Activated naive CD8-positive, alpha-beta T cell treated with anti-CD3 and anti-CD28 coated beads, Interleukin-2, amount 50 U/mL, for 24 hours (primary cell): ENCODE measurements at regions not wholly inside any gene's neighbourhood (a gene's known extent, or its start where the extent isn't known, plus 50 kb on each side); places are given as distances from the start of the nearest gene placed in this dataset.

ENCODE experiments used
- ATAC-seq: fragments of 150-1000 bp; cut with Tn5 transposase; one replicate; pipeline ENCODE4 v1.10.0; 2021
- DNase-seq: peaks from one replicate; pipeline ENCODE4 v3.0.0; 2021
- H3K27ac Mint-ChIP-seq: one replicate; pipeline ENCODE4 v1.8.0; 2021; ENCODE audit warnings: mild to moderate bottlenecking, mixed read lengths
- H3K27me3 Mint-ChIP-seq: one replicate; pipeline ENCODE4 v1.8.0; 2021; ENCODE audit warnings: mixed read lengths
- H3K36me3 Mint-ChIP-seq: one replicate; pipeline ENCODE4 v1.8.0; 2021; ENCODE audit warnings: low read depth, mixed read lengths
- H3K4me1 Mint-ChIP-seq: one replicate; pipeline ENCODE4 v1.8.0; 2021; ENCODE audit warnings: mixed read lengths
- H3K4me3 Mint-ChIP-seq: one replicate; pipeline ENCODE4 v1.8.0; 2021; ENCODE audit warnings: mild to moderate bottlenecking, moderate library complexity, mixed read lengths
- H3K9me3 Mint-ChIP-seq: one replicate; pipeline ENCODE4 v1.8.0; 2021; ENCODE audit warnings: mixed read lengths

- DNase-seq (no peak), ATAC-seq (no peak)
- peaks cover 12% of the 10 kb centered on the region for H3K27me3 Mint-ChIP-seq
- no peak overlapping the region for H3K4me3 Mint-ChIP-seq
- no peaks in the 10 kb centered on the region for H3K36me3 Mint-ChIP-seq
- peaks cover 5% of the 10 kb centered on the region for H3K9me3 Mint-ChIP-seq
- no peaks in the 10 kb centered on the region for H3K4me1 Mint-ChIP-seq
- H3K27ac Mint-ChIP-seq: no peak overlapping the region
Measured at GRCh38 chr14:23694949-23695663, 58.9 kb downstream of the DHRS2 start.

GRCh38 chr14:23695664-23695999 is 59.5 kb downstream of the DHRS2 start:
- no peak overlapping the region for H3K27ac Mint-ChIP-seq
- DNase-seq (no peak), ATAC-seq (no peak)
- no peak overlapping the region for H3K4me3 Mint-ChIP-seq
- H3K9me3 Mint-ChIP-seq: peaks cover 4% of the 10 kb centered on the region
- H3K36me3 Mint-ChIP-seq: no peaks in the 10 kb centered on the region
- peaks cover 12% of the 10 kb centered on the region for H3K27me3 Mint-ChIP-seq
- no peaks in the 10 kb centered on the region for H3K4me1 Mint-ChIP-seq

- H3K27ac Mint-ChIP-seq: no peak overlapping the region
- no peaks in the 10 kb centered on the region for H3K9me3 Mint-ChIP-seq
- no peaks in the 10 kb centered on the region for H3K4me1 Mint-ChIP-seq
- H3K4me3 Mint-ChIP-seq: no peak overlapping the region
- no peaks in the 10 kb centered on the region for H3K36me3 Mint-ChIP-seq
- ATAC-seq: no peak
- peaks cover 5% of the 10 kb centered on the region for H3K27me3 Mint-ChIP-seq
- no peak for DNase-seq
Measured at GRCh38 chr14:23696701-23697239, 60.6 kb downstream of the DHRS2 start.

DNA sequence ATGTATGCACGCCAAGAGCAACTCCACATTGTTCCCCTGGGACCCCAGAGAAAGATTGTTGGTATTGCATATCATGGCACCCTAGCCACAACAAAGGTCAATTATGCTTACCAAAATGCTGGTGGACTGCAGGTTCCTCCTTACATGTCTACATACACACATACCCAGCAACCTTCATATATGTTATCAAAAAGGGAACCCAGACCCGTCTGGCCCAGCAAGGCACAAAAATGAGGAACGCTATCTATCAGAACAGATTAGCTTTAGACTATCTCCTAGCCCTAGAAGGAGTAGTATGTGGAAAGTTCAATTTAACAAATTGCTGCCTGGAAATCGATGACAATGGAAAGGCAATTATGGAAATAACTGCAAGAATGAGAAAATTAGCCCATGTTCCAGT is 61.5 kb downstream of the DHRS2 start:
- no peak overlapping the region for H3K27ac Mint-ChIP-seq
- H3K4me1 Mint-ChIP-seq: no peaks in the 10 kb centered on the region
- H3K9me3 Mint-ChIP-seq: peaks cover under 1% of the 10 kb centered on the region
- H3K36me3 Mint-ChIP-seq: no peaks in the 10 kb centered on the region
- no peak overlapping the region for H3K4me3 Mint-ChIP-seq
- peaks cover 6% of the 10 kb centered on the region for H3K27me3 Mint-ChIP-seq
- no peak for ATAC-seq
- DNase-seq: no peak

GRCh38 chr14:23702656-23703426 is 66.7 kb downstream of the DHRS2 start:
- ATAC-seq (no peak), DNase-seq (no peak)
- H3K4me1 Mint-ChIP-seq: no peaks in the 10 kb centered on the region
- peaks cover 11% of the 10 kb centered on the region for H3K9me3 Mint-ChIP-seq
- no peaks in the 10 kb centered on the region for H3K36me3 Mint-ChIP-seq
- H3K4me3 Mint-ChIP-seq: no peak overlapping the region
- peaks cover 7% of the 10 kb centered on the region for H3K27me3 Mint-ChIP-seq
- no peak overlapping the region for H3K27ac Mint-ChIP-seq

GRCh38 chr14:23704890-23705289 is 68.7 kb downstream of the DHRS2 start:
- Mint-ChIP-seq H3K4me1 (no peaks in the 10 kb centered on the region), H3K4me3 (no peak overlapping the region), H3K27me3 (peaks cover 6% of the 10 kb centered on the region), H3K9me3 (peaks cover 11% of the 10 kb centered on the region), H3K36me3 (no peaks in the 10 kb centered on the region), H3K27ac (no peak overlapping the region)
- DNase-seq (no peak), ATAC-seq (no peak)

- H3K4me3 Mint-ChIP-seq: no peak overlapping the region
- peaks cover 6% of the 10 kb centered on the region for H3K27me3 Mint-ChIP-seq
- H3K9me3 Mint-ChIP-seq: peaks cover 11% of the 10 kb centered on the region
- ATAC-seq (no peak), DNase-seq (no peak)
- H3K4me1 Mint-ChIP-seq: no peaks in the 10 kb centered on the region
- no peaks in the 10 kb centered on the region for H3K36me3 Mint-ChIP-seq
- no peak overlapping the region for H3K27ac Mint-ChIP-seq
Measured at GRCh38 chr14:23707415-23707814, 71.3 kb downstream of the DHRS2 start.

GRCh38 chr14:23708343-23708742 is 72.2 kb downstream of the DHRS2 start:
- H3K27ac Mint-ChIP-seq: no peak overlapping the region
- H3K4me3 Mint-ChIP-seq: no peak overlapping the region
- DNase-seq (no peak), ATAC-seq (no peak)
- H3K27me3 Mint-ChIP-seq: peaks cover 3% of the 10 kb centered on the region
- no peaks in the 10 kb centered on the region for H3K4me1 Mint-ChIP-seq
- no peaks in the 10 kb centered on the region for H3K36me3 Mint-ChIP-seq
- H3K9me3 Mint-ChIP-seq: peaks cover 4% of the 10 kb centered on the region

DNA sequence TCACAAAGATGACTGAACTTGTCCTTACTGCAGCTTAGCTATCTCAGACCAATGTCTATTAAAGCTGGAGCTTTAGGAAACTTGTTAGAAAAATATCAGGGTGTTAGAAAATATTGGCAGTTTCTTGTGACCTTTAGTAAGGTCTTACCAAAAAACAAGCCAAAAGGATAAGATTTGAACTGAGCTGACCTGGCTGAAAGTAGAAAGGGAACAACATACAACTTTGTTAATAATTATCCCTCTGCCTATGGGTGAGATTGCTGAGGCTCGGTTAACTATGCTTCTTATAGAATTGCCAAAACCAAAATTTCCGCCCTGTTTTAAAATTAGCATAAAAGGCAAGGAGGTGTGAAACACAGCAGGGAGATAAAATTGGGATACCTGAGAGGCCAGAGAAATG is 73.8 kb downstream of the DHRS2 start:
- Mint-ChIP-seq H3K27me3 (peaks cover 3% of the 10 kb centered on the region), H3K4me3 (no peak overlapping the region), H3K36me3 (no peaks in the 10 kb centered on the region), H3K4me1 (no peaks in the 10 kb centered on the region), H3K9me3 (peaks cover 4% of the 10 kb centered on the region), H3K27ac (no peak overlapping the region)
- DNase-seq (no peak), ATAC-seq (no peak)

DNA sequence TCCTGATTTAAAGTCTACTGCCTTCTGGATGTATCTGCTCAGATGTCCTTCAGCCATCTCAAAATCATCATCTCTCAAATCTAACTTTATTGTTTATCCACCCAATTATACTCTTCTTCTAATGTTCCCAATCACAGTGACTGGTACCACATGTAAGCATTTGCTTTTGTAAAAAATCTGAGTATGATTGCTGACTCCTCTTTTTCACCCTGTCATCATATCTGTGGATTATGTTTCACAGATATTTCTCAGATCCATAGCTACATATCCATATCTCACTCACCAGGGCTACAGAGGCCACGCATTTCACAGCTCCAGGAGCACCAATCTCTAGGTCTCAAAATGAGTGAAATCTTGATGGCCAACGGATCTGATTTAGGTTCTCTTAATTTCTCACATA is 76.1 kb downstream of the DHRS2 start:
- peaks cover 3% of the 10 kb centered on the region for H3K27me3 Mint-ChIP-seq
- H3K27ac Mint-ChIP-seq: no peak overlapping the region
- no peak for ATAC-seq
- no peaks in the 10 kb centered on the region for H3K9me3 Mint-ChIP-seq
- no peak overlapping the region for H3K4me3 Mint-ChIP-seq
- no peak for DNase-seq
- no peaks in the 10 kb centered on the region for H3K4me1 Mint-ChIP-seq
- H3K36me3 Mint-ChIP-seq: no peaks in the 10 kb centered on the region

DNA sequence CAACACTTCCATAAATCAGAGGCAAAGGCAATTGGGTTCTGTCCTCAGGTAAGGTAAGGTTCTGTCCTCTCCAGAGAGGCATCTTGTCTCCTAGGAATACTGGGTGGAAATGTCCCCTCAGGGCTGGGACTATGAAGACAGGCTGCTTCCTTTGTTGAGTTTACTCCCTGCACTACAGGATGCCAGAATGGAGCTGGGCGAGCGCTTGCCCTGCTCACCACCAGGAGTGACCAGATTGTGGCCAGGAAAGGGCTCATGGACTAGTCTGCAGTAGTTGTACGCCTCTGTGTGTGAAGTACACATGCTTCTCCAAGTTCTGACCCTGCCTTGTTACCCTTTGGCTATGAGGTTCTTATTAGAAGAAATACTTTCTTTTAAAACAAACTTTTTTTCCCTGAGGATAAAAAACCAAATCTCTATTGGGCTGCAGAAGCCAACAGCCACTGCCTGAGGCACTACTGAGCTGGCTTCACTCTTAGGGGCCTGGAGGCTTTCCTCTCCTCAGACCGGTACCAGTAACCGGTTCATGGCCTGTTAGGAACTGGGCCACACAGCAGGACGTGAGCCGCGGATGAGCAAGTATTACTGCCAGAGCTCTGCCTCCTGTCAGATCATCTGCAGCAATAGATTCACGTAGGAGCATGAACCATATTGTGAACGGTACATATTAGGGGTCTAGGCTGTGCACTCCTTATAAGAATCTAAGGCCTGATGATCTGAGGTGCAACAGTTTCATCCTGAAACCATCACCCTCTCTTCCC is 83.2 kb downstream of the DHRS2 start:
- Mint-ChIP-seq H3K4me1 (no peaks in the 10 kb centered on the region), H3K27me3 (no peaks in the 10 kb centered on the region), H3K9me3 (no peaks in the 10 kb centered on the region), H3K4me3 (no peak overlapping the region), H3K27ac (no peak overlapping the region), H3K36me3 (no peaks in the 10 kb centered on the region)
- DNase-seq: no peak
- ATAC-seq: no peak

GRCh38 chr14:23722675-23723074 is 86.5 kb downstream of the DHRS2 start:
- no peak for DNase-seq
- Mint-ChIP-seq H3K4me1 (no peaks in the 10 kb centered on the region), H3K9me3 (no peaks in the 10 kb centered on the region), H3K27ac (no peak overlapping the region), H3K36me3 (no peaks in the 10 kb centered on the region), H3K27me3 (no peaks in the 10 kb centered on the region), H3K4me3 (no peak overlapping the region)
- ATAC-seq: no peak

- Mint-ChIP-seq H3K4me1 (no peaks in the 10 kb centered on the region), H3K36me3 (no peaks in the 10 kb centered on the region), H3K4me3 (no peak overlapping the region), H3K27me3 (no peaks in the 10 kb centered on the region), H3K27ac (no peak overlapping the region), H3K9me3 (no peaks in the 10 kb centered on the region)
- DNase-seq (no peak), ATAC-seq (no peak)
Measured at GRCh38 chr14:23723911-23724310, 87.7 kb downstream of the DHRS2 start.

- Mint-ChIP-seq H3K4me1 (no peaks in the 10 kb centered on the region), H3K4me3 (no peak overlapping the region), H3K9me3 (no peaks in the 10 kb centered on the region), H3K27me3 (peaks cover 3% of the 10 kb centered on the region), H3K36me3 (no peaks in the 10 kb centered on the region), H3K27ac (no peak overlapping the region)
- DNase-seq: no peak
- ATAC-seq: no peak
Measured at GRCh38 chr14:23725528-23725927, 89.4 kb downstream of the DHRS2 start.
